Activated T-cell treated with anti-CD3 and anti-CD28 coated beads for 48 hours (primary cell): ENCODE measurements at regions not wholly inside any gene's neighbourhood (a gene's known extent, or its start where the extent isn't known, plus 50 kb on each side); places are given as distances from the start of the nearest gene placed in this dataset.

Experiments used
- DNase-seq: peaks from one replicate; pipeline ENCODE4 v3.0.0-alpha.2; 2020; ENCODE audit warnings: low read depth

GRCh38 chr1:188050250-188050649 is 1221.5 kb downstream of the PLA2G4A start:
- no peak for DNase-seq

GRCh38 chr1:188056011-188056410 is 1227.3 kb downstream of the PLA2G4A start:
- no peak for DNase-seq

- DNase-seq = no peak
Measured at GRCh38 chr1:188058801-188059200, 1230.1 kb downstream of the PLA2G4A start.

GRCh38 chr1:188061881-188062280 is 1233.1 kb downstream of the PLA2G4A start:
- DNase-seq = no peak

GRCh38 chr1:188062456-188062855 is 1233.7 kb downstream of the PLA2G4A start:
- no peak for DNase-seq

- no peak for DNase-seq
Measured at GRCh38 chr1:188065917-188066316, 1237.2 kb downstream of the PLA2G4A start.

DNA sequence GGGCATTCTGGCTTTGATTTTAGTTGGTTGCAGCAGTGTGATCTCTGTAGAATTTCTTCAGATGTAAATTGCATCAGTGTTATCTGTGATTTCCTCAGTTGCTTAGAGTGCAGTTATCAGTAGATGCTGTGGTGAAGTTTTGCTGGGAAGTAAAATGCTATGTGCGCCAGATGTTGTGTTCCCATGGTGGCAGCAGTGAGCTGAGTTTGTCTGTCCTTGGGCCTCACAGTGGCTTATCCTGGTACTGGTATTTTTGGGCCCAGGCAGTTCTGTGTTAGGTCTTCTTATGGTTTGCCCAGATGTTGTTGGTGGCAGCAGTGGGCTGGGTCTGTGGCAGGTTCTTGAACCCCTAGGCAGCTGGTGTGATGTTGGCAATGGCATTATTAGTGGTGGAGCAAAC is 1242.1 kb downstream of the PLA2G4A start:
- DNase-seq = no peak

- no peak for DNase-seq
Measured at GRCh38 chr1:188089015-188089414, 1260.3 kb downstream of the PLA2G4A start.

- DNase-seq = no peak
Measured at GRCh38 chr1:188089461-188089860, 1260.7 kb downstream of the PLA2G4A start.

GRCh38 chr1:188096521-188096920 is 1267.8 kb downstream of the PLA2G4A start:
- no peak for DNase-seq

GRCh38 chr1:188117436-188117835 is 1288.7 kb downstream of the PLA2G4A start:
- no peak for DNase-seq

- no peak for DNase-seq
Measured at GRCh38 chr1:188122646-188123045, 1293.9 kb downstream of the PLA2G4A start.

GRCh38 chr1:188127507-188127906 is 1298.8 kb downstream of the PLA2G4A start:
- DNase-seq = no peak

DNA sequence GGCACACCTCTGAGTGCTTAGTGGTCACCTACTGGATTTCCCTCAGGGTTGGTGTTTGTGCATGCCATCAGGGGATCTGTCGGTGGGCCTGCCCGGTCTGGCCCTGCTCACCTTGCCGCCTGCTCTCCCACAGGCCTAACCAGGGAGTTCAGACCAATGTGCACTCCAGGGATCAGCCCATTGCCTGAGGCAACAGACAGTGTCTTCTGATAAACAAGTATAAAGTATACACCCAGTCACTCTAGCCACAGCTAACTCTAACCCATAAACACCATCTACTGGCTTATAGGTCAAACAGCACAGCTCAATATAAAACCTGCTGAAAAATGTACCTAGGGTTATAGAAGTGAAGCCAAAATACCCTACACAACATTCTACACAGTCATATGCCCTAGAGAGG is 1300.0 kb downstream of the PLA2G4A start:
- DNase-seq = no peak

- no peak for DNase-seq
Measured at GRCh38 chr1:188129856-188130838, 1301.4 kb downstream of the PLA2G4A start.

DNA sequence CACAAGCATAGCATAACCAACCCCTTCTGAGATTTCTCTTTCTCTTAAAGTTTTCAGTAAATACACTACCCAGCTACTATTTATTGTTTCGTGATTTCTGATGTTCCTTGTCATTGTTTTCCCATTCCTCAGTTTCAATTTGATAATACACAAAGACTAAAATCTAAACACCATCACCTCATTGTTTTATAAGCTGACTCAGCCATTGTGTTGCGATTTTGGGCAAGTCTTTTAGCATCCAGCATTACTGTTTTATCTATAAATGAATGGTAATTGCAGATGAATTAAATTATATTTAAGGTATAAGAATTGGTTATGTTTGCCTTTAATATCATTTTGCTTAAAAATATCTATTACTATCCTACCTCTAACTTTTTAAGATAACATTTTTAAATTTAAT is 1308.5 kb downstream of the PLA2G4A start:
- no peak for DNase-seq

DNA sequence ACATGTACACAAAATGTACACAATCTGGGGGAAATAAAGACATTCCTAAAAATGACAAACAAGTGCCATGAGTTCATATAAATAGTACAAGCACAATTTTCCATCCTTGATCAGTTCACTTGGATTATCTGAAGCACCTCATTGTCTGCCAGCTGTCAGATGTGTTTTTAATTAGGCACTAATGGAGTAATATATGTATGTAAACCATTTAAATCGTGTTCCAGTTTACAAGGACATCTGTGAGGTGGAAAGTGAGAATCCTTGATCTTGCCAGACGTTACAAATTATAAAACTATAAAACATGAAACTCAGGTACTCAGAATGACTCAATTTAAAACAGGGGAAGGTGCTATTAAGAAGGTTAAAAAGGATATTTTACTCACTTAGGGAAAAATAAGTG is 1312.2 kb downstream of the PLA2G4A start:
- no peak for DNase-seq

DNA sequence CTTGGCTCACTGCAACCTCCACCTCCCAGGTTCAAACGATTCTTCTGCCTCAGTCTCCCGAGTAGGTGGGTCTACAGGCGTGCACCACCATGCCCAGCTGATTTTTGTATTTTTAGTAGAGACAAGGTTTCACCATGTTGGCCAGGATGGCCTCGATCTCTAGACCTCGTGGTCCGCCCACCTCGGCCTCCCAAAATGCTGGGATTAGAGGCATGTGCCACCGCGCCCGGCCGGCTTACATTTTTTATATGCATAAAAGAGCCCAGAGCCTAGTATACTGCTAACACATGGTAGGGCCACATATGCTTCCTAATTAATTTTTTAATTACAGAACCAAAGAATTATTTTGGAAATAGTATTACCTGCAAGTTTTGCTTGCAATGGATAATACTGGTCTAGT is 1325.4 kb downstream of the PLA2G4A start:
- DNase-seq = no peak

- no peak for DNase-seq
Measured at GRCh38 chr1:188154761-188155160, 1326.0 kb downstream of the PLA2G4A start.

DNA sequence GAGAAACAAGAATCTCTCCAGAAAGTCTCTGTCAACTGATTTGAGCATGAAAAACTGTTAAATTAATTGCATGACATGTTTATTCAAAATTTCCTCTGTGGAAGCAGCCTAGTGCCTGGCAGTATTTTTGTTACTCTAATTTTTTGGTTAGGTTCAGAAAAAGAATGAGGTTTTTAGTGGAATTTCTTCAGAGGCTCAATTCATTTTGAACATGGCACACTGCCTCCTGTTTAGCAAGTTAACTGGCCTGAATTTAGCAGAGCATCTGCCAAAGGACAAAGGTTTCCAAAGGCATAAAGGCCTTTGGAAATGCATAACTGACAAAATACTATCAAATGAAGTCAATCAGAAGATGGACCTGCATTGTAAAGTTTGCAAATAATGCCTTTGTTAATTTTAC is 1326.5 kb downstream of the PLA2G4A start:
- DNase-seq = no peak

DNA sequence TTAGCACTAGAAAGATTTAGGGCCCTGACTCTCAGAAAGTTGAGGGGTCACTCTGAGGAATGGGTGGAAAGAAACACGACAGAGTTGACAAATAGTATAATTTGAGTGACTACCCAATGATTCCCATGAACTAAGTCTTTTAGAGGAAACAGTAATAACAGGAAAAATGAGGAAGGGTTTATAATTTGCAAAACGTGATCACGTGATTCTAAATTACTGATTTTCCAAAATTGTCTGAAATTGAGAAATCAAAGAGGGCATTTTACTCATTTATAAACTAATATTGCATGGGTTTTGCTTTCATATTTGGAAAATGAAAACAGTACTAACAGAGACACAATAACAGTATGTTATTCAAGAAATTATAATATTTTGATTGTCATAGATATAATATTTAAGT is 1335.7 kb downstream of the PLA2G4A start:
- no peak for DNase-seq

GRCh38 chr1:188166654-188167053 is 1337.9 kb downstream of the PLA2G4A start:
- no peak for DNase-seq

DNA sequence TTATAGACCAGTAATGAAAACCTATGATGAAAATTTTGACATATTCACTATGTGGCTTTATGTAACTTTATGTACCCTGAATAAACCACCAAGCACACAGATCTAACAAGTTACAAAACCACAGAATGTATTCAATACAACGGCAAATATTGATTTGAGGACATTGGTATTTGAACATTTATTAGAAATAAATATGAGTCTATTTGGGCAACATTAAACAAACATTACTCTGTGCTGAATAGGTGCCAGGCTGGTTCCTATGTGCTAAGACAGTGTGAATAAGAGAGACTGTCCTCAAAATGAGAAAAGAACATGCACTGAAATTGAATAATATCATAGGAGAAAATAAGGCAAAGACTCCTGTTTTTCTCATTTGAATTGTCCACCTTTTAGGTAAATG is 1341.2 kb downstream of the PLA2G4A start:
- no peak for DNase-seq

GRCh38 chr1:188170411-188170810 is 1341.7 kb downstream of the PLA2G4A start:
- DNase-seq = no peak
